ENCODE measurements at regions not wholly inside any gene's neighbourhood (a gene's known extent, or its start where the extent isn't known, plus 50 kb on each side); places are given as distances from the start of the nearest gene placed in this dataset.

- Mint-ChIP-seq H3K4me1 (ENCODE audit: low read depth, unreplicated experiment) (no peaks in the 10 kb centered on the region), H3K9me3 (ENCODE audit: unreplicated experiment) (no peaks in the 10 kb centered on the region), H3K4me3 (ENCODE audit: unreplicated experiment) (no peak overlapping the region), H3K27ac (ENCODE audit: unreplicated experiment) (no peak overlapping the region), H3K36me3 (ENCODE audit: low read depth, unreplicated experiment) (no peaks in the 10 kb centered on the region), H3K27me3 (ENCODE audit: low read depth, unreplicated experiment) (no peaks in the 10 kb centered on the region)
- H3K9ac ChIP-seq (ENCODE audit: low read length) = no peak overlapping the region
- H3K36me3 ChIP-seq (ENCODE audit: insufficient read depth, low read length) = no peaks in the 10 kb centered on the region
- H4K20me1 ChIP-seq (ENCODE audit: insufficient read depth, low read length) = no peaks in the 10 kb centered on the region
- no peak overlapping the region for H3K4me2 ChIP-seq (ENCODE audit: low read length)
- TF ChIP-seq CTCF (IDR thresholded peaks at IDR 0.05; ENCODE audit: insufficient read depth, low read depth, low read length) (no peak), EZH2 (IDR thresholded peaks at IDR 0.05; ENCODE audit: insufficient read depth, low read length) (no peak)
- DNase-seq (ENCODE audit: low read depth) (no peak), FAIRE-seq (no peak)
- no peak overlapping the region for H2AFZ ChIP-seq (ENCODE audit: low read depth, low read length)
- H3K4me3 ChIP-seq (ENCODE audit: insufficient read depth, low read depth, low read length) = no peak overlapping the region
- no peaks in the 10 kb centered on the region for H3K4me1 ChIP-seq (ENCODE audit: insufficient read depth, low read length)
- H3K9me3 ChIP-seq (ENCODE audit: insufficient read depth, low read depth, low read length) = no peaks in the 10 kb centered on the region
- no peak overlapping the region for H3K27ac ChIP-seq (ENCODE audit: low read depth, low read length)
- H3K27me3 ChIP-seq (ENCODE audit: insufficient read depth, low read length) = no peaks in the 10 kb centered on the region
- no peaks in the 10 kb centered on the region for H3K79me2 ChIP-seq (ENCODE audit: insufficient read depth, low read length)
Observed at GRCh38 chr13:62278271-62278670, 862.6 kb upstream of the PCDH20 start.

- H3K27ac ChIP-seq (ENCODE audit: low read depth, low read length) = no peak overlapping the region
- no peaks in the 10 kb centered on the region for H3K36me3 Mint-ChIP-seq (ENCODE audit: low read depth, unreplicated experiment)
- no peak overlapping the region for H2AFZ ChIP-seq (ENCODE audit: low read depth, low read length)
- no peaks in the 10 kb centered on the region for H4K20me1 ChIP-seq (ENCODE audit: insufficient read depth, low read length)
- H3K27me3 ChIP-seq (ENCODE audit: insufficient read depth, low read length) = no peaks in the 10 kb centered on the region
- H3K4me2 ChIP-seq (ENCODE audit: low read length) = no peak overlapping the region
- peaks cover 10% of the 10 kb centered on the region for H3K4me1 Mint-ChIP-seq (ENCODE audit: low read depth, unreplicated experiment)
- FAIRE-seq (no peak), DNase-seq (ENCODE audit: low read depth) (no peak)
- no peaks in the 10 kb centered on the region for H3K9me3 Mint-ChIP-seq (ENCODE audit: unreplicated experiment)
- no peaks in the 10 kb centered on the region for H3K79me2 ChIP-seq (ENCODE audit: insufficient read depth, low read length)
- no peaks in the 10 kb centered on the region for H3K27me3 Mint-ChIP-seq (ENCODE audit: low read depth, unreplicated experiment)
- H3K9ac ChIP-seq (ENCODE audit: low read length) = no peak overlapping the region
- TF ChIP-seq CTCF (IDR thresholded peaks at IDR 0.05; ENCODE audit: insufficient read depth, low read depth, low read length) = no peak
- no peak for TF ChIP-seq EZH2 (IDR thresholded peaks at IDR 0.05; ENCODE audit: insufficient read depth, low read length)
- H3K9me3 ChIP-seq (ENCODE audit: insufficient read depth, low read depth, low read length) = no peaks in the 10 kb centered on the region
- no peak overlapping the region for H3K27ac Mint-ChIP-seq (ENCODE audit: unreplicated experiment)
- H3K36me3 ChIP-seq (ENCODE audit: insufficient read depth, low read length) = no peaks in the 10 kb centered on the region
- no peak overlapping the region for H3K4me3 Mint-ChIP-seq (ENCODE audit: unreplicated experiment)
- no peaks in the 10 kb centered on the region for H3K4me1 ChIP-seq (ENCODE audit: insufficient read depth, low read length)
- H3K4me3 ChIP-seq (ENCODE audit: insufficient read depth, low read depth, low read length) = no peak overlapping the region
Observed at GRCh38 chr13:62251734-62252133, 836.1 kb upstream of the PCDH20 start.

GRCh38 chr13:62250501-62251201, 835.0 kb upstream of the PCDH20 start:
- H3K4me3 Mint-ChIP-seq (ENCODE audit: unreplicated experiment) = no peak overlapping the region
- FAIRE-seq = no peak
- no peaks in the 10 kb centered on the region for H3K27me3 Mint-ChIP-seq (ENCODE audit: low read depth, unreplicated experiment)
- H3K4me3 ChIP-seq (ENCODE audit: insufficient read depth, low read depth, low read length) = no peak overlapping the region
- H3K27me3 ChIP-seq (ENCODE audit: insufficient read depth, low read length) = no peaks in the 10 kb centered on the region
- no peak for DNase-seq (ENCODE audit: low read depth)
- H3K36me3 ChIP-seq (ENCODE audit: insufficient read depth, low read length) = no peaks in the 10 kb centered on the region
- peaks cover 10% of the 10 kb centered on the region for H3K4me1 Mint-ChIP-seq (ENCODE audit: low read depth, unreplicated experiment)
- H3K9me3 Mint-ChIP-seq (ENCODE audit: unreplicated experiment) = no peaks in the 10 kb centered on the region
- no peaks in the 10 kb centered on the region for H4K20me1 ChIP-seq (ENCODE audit: insufficient read depth, low read length)
- H3K79me2 ChIP-seq (ENCODE audit: insufficient read depth, low read length) = no peaks in the 10 kb centered on the region
- TF ChIP-seq EZH2 (IDR thresholded peaks at IDR 0.05; ENCODE audit: insufficient read depth, low read length) = no peak
- TF ChIP-seq CTCF (IDR thresholded peaks at IDR 0.05; ENCODE audit: insufficient read depth, low read depth, low read length) = no peak
- no peak overlapping the region for H3K9ac ChIP-seq (ENCODE audit: low read length)
- H3K27ac ChIP-seq (ENCODE audit: low read depth, low read length) = no peak overlapping the region
- no peaks in the 10 kb centered on the region for H3K36me3 Mint-ChIP-seq (ENCODE audit: low read depth, unreplicated experiment)
- no peak overlapping the region for H3K27ac Mint-ChIP-seq (ENCODE audit: unreplicated experiment)
- H3K9me3 ChIP-seq (ENCODE audit: insufficient read depth, low read depth, low read length) = no peaks in the 10 kb centered on the region
- no peak overlapping the region for H2AFZ ChIP-seq (ENCODE audit: low read depth, low read length)
- no peak overlapping the region for H3K4me2 ChIP-seq (ENCODE audit: low read length)
- no peaks in the 10 kb centered on the region for H3K4me1 ChIP-seq (ENCODE audit: insufficient read depth, low read length)

All from astrocyte (in vitro differentiated cells and primary cell).